ENCODE measurements at regions not wholly inside any gene's neighbourhood (a gene's known extent, or its start where the extent isn't known, plus 50 kb on each side); places are given as distances from the start of the nearest gene placed in this dataset.

GRCh38 chr2:185316383-185316782 is 422.2 kb upstream of the FSIP2 start:
- H3K4ac ChIP-seq (replicated peaks; ENCODE audit: insufficient read length, low read depth, low read length) = no peak overlapping the region
- FAIRE-seq (no peak), DNase-seq (ENCODE audit: low read depth in 1 of 2, low spot score in 2 of 2) (no peak)
- H3K4me2 ChIP-seq (ENCODE audit: insufficient read depth in 1 of 2, low read depth in 2 of 2, low read length in 2 of 2) = no peak overlapping the region
- no peak overlapping the region for H3K4me3 ChIP-seq (ENCODE audit: extremely low read depth in 1 of 4, insufficient read depth in 2 of 4, low read depth in 3 of 4, low read length in 4 of 4)
- H3K27me3 ChIP-seq (replicated peaks in 1 of 4; ENCODE audit: control insufficient read depth in 3 of 4, extremely low read depth in 1 of 4, insufficient read depth in 3 of 4, low read length in 3 of 4) = no peaks in the 10 kb centered on the region
- H4K91ac ChIP-seq (replicated peaks; ENCODE audit: insufficient read length, low read length) = no peak overlapping the region
- no peak overlapping the region for H2BK5ac ChIP-seq (ENCODE audit: low read depth, low read length)
- no peaks in the 10 kb centered on the region for H3K79me1 ChIP-seq (ENCODE audit: low read depth, low read length)
- H3K36me3 ChIP-seq (ENCODE audit: control insufficient read depth in 2 of 4, insufficient read depth in 4 of 4, low read length in 3 of 4) = no peaks in the 10 kb centered on the region
- no peaks in the 10 kb centered on the region for H3K79me2 ChIP-seq (ENCODE audit: control insufficient read depth in 1 of 2, insufficient read depth in 2 of 2, low read length in 2 of 2)
- TF ChIP-seq JUN (IDR thresholded peaks at IDR 0.05; ENCODE audit: low read depth, low read length) (no peak), RFX5 (IDR thresholded peaks at IDR 0.05; ENCODE audit: borderline replicate concordance, low read depth, low read length) (no peak), POLR2AphosphoS5 (IDR thresholded peaks at IDR 0.05; ENCODE audit: low read depth, low read length) (no peak), KDM1A (IDR thresholded peaks at IDR 0.05; ENCODE audit: borderline replicate concordance, low read length) (no peak), POLR2A (IDR thresholded peaks at IDR 0.05; ENCODE audit: control extremely low read depth in 1 of 2, low read depth in 2 of 2, low read length in 2 of 2) (no peak), RNF2 (IDR thresholded peaks at IDR 0.05; ENCODE audit: borderline replicate concordance, low read depth, low read length, missing control alignments, poor library complexity, severe bottlenecking) (no peak)
- H4K8ac ChIP-seq (ENCODE audit: extremely low read depth, insufficient read depth, low read length) = no peak overlapping the region
- ChIA-PET CTCF (ENCODE audit: partially characterized antibody) (interaction anchor here (1.7 kb wide), 1 partner anchor 25 kb away, joined by 7 read pairs; no protein-coding TSS in a partner anchor), POLR2A (ENCODE audit: partially characterized antibody) (no interaction called here)
- H2BK15ac ChIP-seq (ENCODE audit: low read length) = no peak overlapping the region
- no peaks in the 10 kb centered on the region for H3K9me3 ChIP-seq (ENCODE audit: insufficient read depth in 2 of 2, low read depth in 1 of 2, low read length in 1 of 2)
- no peak overlapping the region for H3K14ac ChIP-seq (ENCODE audit: insufficient read length)
- no peak overlapping the region for H2BK12ac ChIP-seq (ENCODE audit: low read depth, low read length)
- H2BK20ac ChIP-seq (ENCODE audit: low read length) = no peak overlapping the region
- H4K5ac ChIP-seq (ENCODE audit: insufficient read length, low read depth, low read length) = no peak overlapping the region
- H2AFZ ChIP-seq (ENCODE audit: low read length) = no peak overlapping the region
- no peak overlapping the region for H2AK5ac ChIP-seq (ENCODE audit: low read depth, low read length)
- 65% methylated on average over 2 of the region's 2 CpGs; no CpG with 5 or more reads in 1 of the 2 experiments for WGBS, 2 experiments (ENCODE audit: extremely low coverage in 1 of 2, insufficient coverage in 1 of 2, insufficient read length in 1 of 2, insufficient replicate concordance in 2 of 2, low coverage in 1 of 2, low lambda C conversion rate in 2 of 2, missing lambda C conversion rate in 1 of 2)
- no peak overlapping the region for H3K23ac ChIP-seq (ENCODE audit: insufficient read length)
- H3K56ac ChIP-seq (replicated peaks; ENCODE audit: insufficient read length, low read depth, low read length) = no peak overlapping the region
- H3K9ac ChIP-seq (replicated peaks in 1 of 4; ENCODE audit: extremely low read depth in 1 of 4, low read depth in 3 of 4, low read length in 3 of 4) = no peak overlapping the region
- no peaks in the 10 kb centered on the region for H3K4me1 ChIP-seq (replicated peaks in 1 of 4; ENCODE audit: control insufficient read depth in 3 of 4, insufficient read depth in 4 of 4, low read length in 3 of 4)
- H2BK120ac ChIP-seq (replicated peaks; ENCODE audit: low read depth, low read length) = no peak overlapping the region
- H3K27ac ChIP-seq (ENCODE audit: low read depth, low read length) = no peak overlapping the region
- H3K23me2 ChIP-seq (ENCODE audit: low read depth, low read length) = no peaks in the 10 kb centered on the region
- H3K18ac ChIP-seq (ENCODE audit: extremely low read depth, low read length) = no peak overlapping the region
- no peaks in the 10 kb centered on the region for H4K20me1 ChIP-seq (replicated peaks in 1 of 2; ENCODE audit: control insufficient read depth in 1 of 2, insufficient read depth in 2 of 2, low read length in 2 of 2)

Measured in H1 (cell line).